CD14-positive monocyte (primary cell): ENCODE measurements at regions not wholly inside any gene's neighbourhood (a gene's known extent, or its start where the extent isn't known, plus 50 kb on each side); places are given as distances from the start of the nearest gene placed in this dataset.

Source experiments
- DNase-seq, 3 donors: peaks; one replicate each; pipeline ENCODE4 v3.0.0-alpha.2; 2011 to 2022
- H2AFZ ChIP-seq: 2 replicates; pipeline ENCODE4 v1.6.0; 2012; ENCODE audit warnings: mild to moderate bottlenecking, low read depth, low read length, inconsistent platforms; ENCODE audit not compliant: insufficient read depth, poor library complexity, severe bottlenecking
- H3K27ac ChIP-seq, 2 donors: 1 replicate in 1 of 2; 2 replicates in 1 of 2; pipeline ENCODE4 v1.5.1; 2012 to 2013; ENCODE audit warnings: low read length in 2 of 2, control low read depth in 1 of 2, inconsistent platforms in 1 of 2, low read depth in 1 of 2, mild to moderate bottlenecking in 1 of 2
- H3K27me3 ChIP-seq, 2 donors: one replicate each; pipeline versions ENCODE4 v1.6.0 to v1.6.1; 2011 to 2013; ENCODE audit warnings: low read length in 2 of 2; ENCODE audit not compliant: control insufficient read depth in 2 of 2, insufficient read depth in 2 of 2
- H3K36me3 ChIP-seq, 2 donors: replicated peaks in 1 of 2; 1 replicate in 1 of 2; 2 replicates in 1 of 2; pipeline versions ENCODE4 v1.5.1 to v1.6.1; 2012 to 2013; ENCODE audit warnings: low read length in 2 of 2, control low read depth in 1 of 2, inconsistent platforms in 1 of 2, mild to moderate bottlenecking in 1 of 2; ENCODE audit not compliant: insufficient read depth in 2 of 2, control insufficient read depth in 1 of 2
- H3K4me1 ChIP-seq, 2 donors: 1 replicate in 1 of 2; 2 replicates in 1 of 2; pipeline versions ENCODE4 v1.5.1 to v1.6.1; 2012 to 2013; ENCODE audit warnings: low read length in 2 of 2, control low read depth in 1 of 2, inconsistent platforms in 1 of 2, mild to moderate bottlenecking in 1 of 2, moderate library complexity in 1 of 2; ENCODE audit not compliant: insufficient read depth in 2 of 2, control insufficient read depth in 1 of 2
- H3K4me2 ChIP-seq: replicated peaks from 2 replicates; pipeline ENCODE3; 2012; ENCODE audit warnings: low read length, moderate library complexity, mild to moderate bottlenecking; ENCODE audit not compliant: poor library complexity, severe bottlenecking; ENCODE audit errors: extremely low read depth
- H3K4me3 ChIP-seq, 3 experiments: fragments of 200-600 bp in 1 of 3; sonication (generic) in 1 of 3; replicated peaks in 1 of 3; 1 replicate in 2 of 3; 2 replicates in 1 of 3; pipeline ENCODE4 v1.5.1; 2011 to 2013; ENCODE audit warnings: low read length in 3 of 3, mild to moderate bottlenecking in 3 of 3, control low read depth in 2 of 3, low read depth in 2 of 3, inconsistent platforms in 1 of 3, moderate library complexity in 1 of 3
- H3K79me2 ChIP-seq: 2 replicates; pipeline ENCODE4 v1.6.0; 2012; ENCODE audit warnings: mild to moderate bottlenecking, control low read depth, inconsistent platforms, low read length, moderate library complexity; ENCODE audit not compliant: insufficient read depth
- H3K9ac ChIP-seq: 2 replicates; pipeline ENCODE4 v1.6.0; 2017; ENCODE audit warnings: low read length, mild to moderate bottlenecking; ENCODE audit not compliant: insufficient read depth, poor library complexity, severe bottlenecking
- H3K9me3 ChIP-seq, 2 donors: replicated peaks in 1 of 2; 1 replicate in 1 of 2; 2 replicates in 1 of 2; pipeline versions ENCODE4 v1.5.1 to v1.6.1; 2012 to 2013; ENCODE audit warnings: low read length in 2 of 2, control low read depth in 1 of 2; ENCODE audit not compliant: control insufficient read depth in 1 of 2, insufficient read depth in 1 of 2
- H4K20me1 ChIP-seq: 2 replicates; pipeline ENCODE4 v1.6.0; 2012; ENCODE audit warnings: mild to moderate bottlenecking, low read length, control low read depth, moderate library complexity; ENCODE audit not compliant: insufficient read depth
- H3K27ac Mint-ChIP-seq, 7 donors: one replicate each; pipeline ENCODE4 v1.8.0; 2020; ENCODE audit warnings: mild to moderate bottlenecking in 7 of 7, mixed read lengths in 7 of 7, moderate library complexity in 6 of 7, inconsistent platforms in 2 of 7
- H3K27me3 Mint-ChIP-seq, 3 donors: one replicate each; pipeline ENCODE4 v1.8.0; 2021 to 2022; ENCODE audit warnings: low read depth in 3 of 3, mild to moderate bottlenecking in 3 of 3, mixed read lengths in 3 of 3, moderate library complexity in 3 of 3, inconsistent platforms in 1 of 3
- H3K36me3 Mint-ChIP-seq, 2 donors: one replicate each; pipeline ENCODE4 v1.8.0; 2020; ENCODE audit warnings: mixed read lengths in 2 of 2, inconsistent platforms in 1 of 2, mild to moderate bottlenecking in 1 of 2
- H3K4me1 Mint-ChIP-seq: one replicate; pipeline ENCODE4 v1.8.0; 2020; ENCODE audit warnings: mild to moderate bottlenecking, mixed read lengths
- H3K4me3 Mint-ChIP-seq, 2 donors: one replicate each; pipeline ENCODE4 v1.8.0; 2020; ENCODE audit warnings: mild to moderate bottlenecking in 2 of 2, mixed read lengths in 2 of 2, moderate library complexity in 1 of 2
- H3K9me3 Mint-ChIP-seq, 7 donors: one replicate each; pipeline ENCODE4 v1.8.0; 2020 to 2022; ENCODE audit warnings: mixed read lengths in 7 of 7, mild to moderate bottlenecking in 6 of 7, moderate library complexity in 6 of 7, inconsistent platforms in 2 of 7
- WGBS: methylation state at CpG from one replicate; pipeline ENCODE4 v1.1.5; 2013; ENCODE audit warnings: missing lambda C conversion rate; ENCODE audit not compliant: insufficient coverage; 5-methylcytosine and 5-hydroxymethylcytosine counted together
- intact Hi-C, 2 donors: fragments of 100-400 bp; cut with micrococcal nuclease; formaldehyde crosslinking; loops; one replicate each; pipeline versions ENCODE4 v1.15.0 to v1.15.1; 2023
- TF ChIP-seq, protein P1 (sequence below): fragments of 200-600 bp; IDR thresholded peaks from one replicate; pipeline ENCODE4 v1.8.0; 2022; ENCODE audit warnings: antibody characterized with exemption, mild to moderate bottlenecking

DNA sequence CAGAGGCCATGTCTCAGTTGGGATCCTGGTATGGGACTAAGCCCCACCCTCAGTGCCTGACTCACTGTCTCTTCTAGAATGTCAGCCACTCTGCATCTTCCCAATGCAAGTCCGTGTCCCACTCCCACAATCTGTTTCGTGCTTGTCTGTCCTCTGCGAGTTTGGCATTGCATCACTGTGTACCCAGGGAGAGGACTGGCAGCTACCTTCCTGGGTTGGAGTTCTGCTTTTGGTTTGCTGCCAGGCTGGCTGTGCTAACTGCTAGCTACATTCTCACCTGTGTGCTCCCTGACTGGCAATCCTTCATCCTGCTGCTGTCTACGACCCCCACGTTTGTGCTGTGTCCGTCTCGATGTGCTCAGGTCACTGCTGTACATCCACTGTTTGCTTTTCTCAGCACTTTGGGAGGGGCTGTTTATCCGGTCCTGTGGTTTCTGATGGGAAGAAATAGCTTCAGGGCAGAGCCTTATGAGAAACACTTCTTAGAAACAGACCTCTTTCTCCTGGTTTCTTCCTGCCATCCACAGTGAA, 56.0 kb upstream of the GLI3 start:
- Histone ChIP-seq H2AFZ (no peak overlapping the region), H3K9ac (no peak overlapping the region), H4K20me1 (no peaks in the 10 kb centered on the region), H3K9me3 (no peaks in the 10 kb centered on the region), H3K4me2 (no peak overlapping the region), H3K4me3 (no peak overlapping the region), H3K36me3 (no peaks in the 10 kb centered on the region), H3K27ac (no peak overlapping the region), H3K79me2 (no peaks in the 10 kb centered on the region), H3K27me3 (no peaks in the 10 kb centered on the region), H3K4me1 (no peaks in the 10 kb centered on the region)
- Mint-ChIP-seq H3K27ac (no peak overlapping the region), H3K36me3 (no peaks in the 10 kb centered on the region), H3K27me3 (peaks cover 0 to 5% (median 1%) of the 10 kb centered on the region in 3 donors), H3K9me3 (peaks cover 0 to 2% (median 0%) of the 10 kb centered on the region in 7 donors), H3K4me1 (no peaks in the 10 kb centered on the region), H3K4me3 (no peak overlapping the region)
- WGBS = 91% methylated on average over 7 of the region's 8 CpGs
- TF ChIP-seq, protein P1, sequence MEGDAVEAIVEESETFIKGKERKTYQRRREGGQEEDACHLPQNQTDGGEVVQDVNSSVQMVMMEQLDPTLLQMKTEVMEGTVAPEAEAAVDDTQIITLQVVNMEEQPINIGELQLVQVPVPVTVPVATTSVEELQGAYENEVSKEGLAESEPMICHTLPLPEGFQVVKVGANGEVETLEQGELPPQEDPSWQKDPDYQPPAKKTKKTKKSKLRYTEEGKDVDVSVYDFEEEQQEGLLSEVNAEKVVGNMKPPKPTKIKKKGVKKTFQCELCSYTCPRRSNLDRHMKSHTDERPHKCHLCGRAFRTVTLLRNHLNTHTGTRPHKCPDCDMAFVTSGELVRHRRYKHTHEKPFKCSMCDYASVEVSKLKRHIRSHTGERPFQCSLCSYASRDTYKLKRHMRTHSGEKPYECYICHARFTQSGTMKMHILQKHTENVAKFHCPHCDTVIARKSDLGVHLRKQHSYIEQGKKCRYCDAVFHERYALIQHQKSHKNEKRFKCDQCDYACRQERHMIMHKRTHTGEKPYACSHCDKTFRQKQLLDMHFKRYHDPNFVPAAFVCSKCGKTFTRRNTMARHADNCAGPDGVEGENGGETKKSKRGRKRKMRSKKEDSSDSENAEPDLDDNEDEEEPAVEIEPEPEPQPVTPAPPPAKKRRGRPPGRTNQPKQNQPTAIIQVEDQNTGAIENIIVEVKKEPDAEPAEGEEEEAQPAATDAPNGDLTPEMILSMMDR = no peak
- intact Hi-C loops = no loop called here
- no peak for DNase-seq

DNA sequence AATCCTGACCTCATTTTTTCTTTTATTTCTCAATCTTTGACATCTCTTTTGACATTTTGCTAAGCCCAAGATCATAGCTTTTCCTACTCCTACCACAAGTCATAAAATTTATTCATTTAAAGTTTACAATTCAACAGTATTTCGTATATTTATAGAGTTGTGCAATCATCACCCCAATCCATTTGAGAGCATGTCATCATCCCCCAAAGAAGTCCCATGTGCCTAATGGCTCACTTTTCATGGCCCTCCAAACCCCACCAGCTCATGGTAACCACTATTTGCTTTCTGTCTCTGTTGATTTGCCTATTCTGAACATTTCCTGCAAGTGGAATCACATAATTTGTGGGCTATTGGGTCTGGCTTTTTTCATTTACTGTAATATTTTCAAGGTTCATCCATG, 52.5 kb upstream of the GLI3 start:
- Mint-ChIP-seq H3K4me3 (no peak overlapping the region), H3K36me3 (no peaks in the 10 kb centered on the region), H3K27ac (no peak overlapping the region), H3K27me3 (peaks cover 2% of the 10 kb centered on the region in 3 donors), H3K4me1 (no peaks in the 10 kb centered on the region), H3K9me3 (peaks cover 0 to 2% (median 0%) of the 10 kb centered on the region in 7 donors)
- Histone ChIP-seq H3K9me3 (no peaks in the 10 kb centered on the region), H3K36me3 (no peaks in the 10 kb centered on the region), H3K9ac (no peak overlapping the region), H2AFZ (no peak overlapping the region), H3K27ac (no peak overlapping the region), H3K4me1 (no peaks in the 10 kb centered on the region), H3K27me3 (no peaks in the 10 kb centered on the region), H3K4me2 (no peak overlapping the region), H4K20me1 (no peaks in the 10 kb centered on the region), H3K4me3 (no peak overlapping the region), H3K79me2 (no peaks in the 10 kb centered on the region)
- TF ChIP-seq, protein P1 = no peak
- WGBS = no CpG with 5 or more reads among the region's 1 CpG
- DNase-seq = no peak
- intact Hi-C loops = no loop called here
